HG02798 (cell line): ENCODE measurements at regions not wholly inside any gene's neighbourhood (a gene's known extent, or its start where the extent isn't known, plus 50 kb on each side); places are given as distances from the start of the nearest gene placed in this dataset.

Experiments used
- ATAC-seq: cut with Tn5 transposase; IDR thresholded peaks from one replicate; pipeline ENCODE4 v1.9.1; 2021; ENCODE audit warnings: mild to moderate bottlenecking; ENCODE audit not compliant: unreplicated experiment, poor library complexity

- peak; percentile 62 for ATAC-seq
These were observed 133.0 kb downstream of the ZDHHC21 start for GRCh38 chr9:14560194-14560593.

GRCh38 chr9:14554886-14555285, 138.3 kb downstream of the ZDHHC21 start:
- ATAC-seq, result no peak

GRCh38 chr9:14547245-14548060, 145.8 kb downstream of the ZDHHC21 start:
- no peak for ATAC-seq

GRCh38 chr9:14546693-14547092, 146.5 kb downstream of the ZDHHC21 start:
- ATAC-seq, result no peak

- no peak for ATAC-seq
These were observed 151.2 kb downstream of the ZDHHC21 start for GRCh38 chr9:14542071-14542470.

GRCh38 chr9:14538526-14538925, 154.7 kb downstream of the ZDHHC21 start:
- no peak for ATAC-seq

GRCh38 chr9:14535161-14535955, 157.9 kb downstream of the ZDHHC21 start:
- no peak for ATAC-seq

- ATAC-seq, result no peak
These were observed 159.2 kb downstream of the ZDHHC21 start for GRCh38 chr9:14533867-14534640.

GRCh38 chr9:14532456-14533115, 160.6 kb downstream of the ZDHHC21 start:
- ATAC-seq, result no peak

- no peak for ATAC-seq
These were observed 161.6 kb downstream of the ZDHHC21 start for GRCh38 chr9:14531341-14532269.

- no peak for ATAC-seq
These were observed 162.4 kb downstream of the ZDHHC21 start for GRCh38 chr9:14530841-14531240.

GRCh38 chr9:14530366-14530765, 162.9 kb downstream of the ZDHHC21 start:
- no peak for ATAC-seq

- no peak for ATAC-seq
These were observed 163.6 kb downstream of the ZDHHC21 start for GRCh38 chr9:14529629-14530028.

GRCh38 chr9:14529054-14529453, 164.2 kb downstream of the ZDHHC21 start:
- no peak for ATAC-seq

- ATAC-seq, result no peak
These were observed 166.7 kb downstream of the ZDHHC21 start for GRCh38 chr9:14526504-14526903.

GRCh38 chr9:14525856-14526255, 167.4 kb downstream of the ZDHHC21 start:
- no peak for ATAC-seq

- ATAC-seq, result no peak
These were observed 168.2 kb downstream of the ZDHHC21 start for GRCh38 chr9:14524873-14525515.

- ATAC-seq, result no peak
These were observed 169.7 kb downstream of the ZDHHC21 start for GRCh38 chr9:14523545-14523944.
